HEK293T (cell line): ENCODE measurements at regions not wholly inside any gene's neighbourhood (a gene's known extent, or its start where the extent isn't known, plus 50 kb on each side); places are given as distances from the start of the nearest gene placed in this dataset.

Experiments
- ARNT ChIP-seq: fragments of 450-650 bp; IDR thresholded peaks from 2 replicates; pipeline ENCODE4 v1.6.1; 2017; ENCODE audit warnings: mild to moderate bottlenecking
- BHLHE40 ChIP-seq: fragments of 450-650 bp; IDR thresholded peaks from 2 replicates; pipeline ENCODE4 v1.6.1; 2016; ENCODE audit warnings: mild to moderate bottlenecking, moderate library complexity, borderline replicate concordance
- ELF4 ChIP-seq: fragments of 450-650 bp; IDR thresholded peaks from 2 replicates; pipeline ENCODE4 v1.6.1; 2017; ENCODE audit warnings: antibody characterized with exemption
- FOXA1 ChIP-seq: fragments of 450-650 bp; IDR thresholded peaks from 2 replicates; pipeline ENCODE4 v1.6.1; 2016; ENCODE audit warnings: mild to moderate bottlenecking
- FOXM1 ChIP-seq: fragments of 450-650 bp; IDR thresholded peaks from 2 replicates; pipeline ENCODE4 v1.6.1; 2017; ENCODE audit warnings: mild to moderate bottlenecking, borderline replicate concordance
- LEF1 ChIP-seq: fragments of 450-650 bp; IDR thresholded peaks from 2 replicates; pipeline ENCODE4 v1.6.1; 2017; ENCODE audit warnings: mild to moderate bottlenecking, borderline replicate concordance
- NFRKB ChIP-seq: fragments of 450-650 bp; IDR thresholded peaks from 2 replicates; pipeline ENCODE4 v1.6.1; 2016; ENCODE audit warnings: mild to moderate bottlenecking, moderate library complexity
- SP1 ChIP-seq: fragments of 450-650 bp; IDR thresholded peaks from 2 replicates; pipeline ENCODE4 v1.6.1; 2017
- SUZ12 ChIP-seq: fragments of 450-650 bp; IDR thresholded peaks from 2 replicates; pipeline ENCODE4 v1.6.1; 2016; ENCODE audit warnings: mild to moderate bottlenecking
- TARDBP ChIP-seq: fragments of 450-650 bp; IDR thresholded peaks from 2 replicates; pipeline ENCODE4 v1.6.1; 2016
- ZNF384 ChIP-seq: fragments of 450-650 bp; IDR thresholded peaks from 2 replicates; pipeline ENCODE4 v1.6.1; 2016

DNA sequence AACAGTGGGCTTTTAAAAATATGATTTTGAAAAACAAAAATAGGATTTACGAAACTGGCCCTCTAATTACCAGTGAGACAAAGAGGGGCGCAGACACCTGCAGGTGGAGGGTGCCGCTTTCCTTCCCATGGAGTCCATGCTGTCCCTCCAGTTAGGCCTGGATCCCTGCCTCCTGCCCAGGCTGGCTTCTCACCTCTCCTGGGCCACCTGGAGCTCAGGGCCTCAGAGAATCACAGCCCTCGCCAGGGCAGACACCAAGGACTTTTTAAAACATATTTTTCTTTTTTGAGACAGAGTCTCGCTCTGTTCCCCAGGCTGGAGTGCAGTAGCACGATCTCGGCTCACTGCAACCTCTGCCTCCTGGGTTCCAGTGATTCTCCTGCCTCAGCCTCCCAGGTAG is 1437.2 kb downstream of the TBC1D22A start:
- TF ChIP-seq TARDBP (no peak), ARNT (no peak), SP1 (no peak), BHLHE40 (no peak), ELF4 (no peak), FOXA1 (no peak), NFRKB (no peak), FOXM1 (no peak), LEF1 (no peak), SUZ12 (no peak), ZNF384 (no peak)
